ENCODE measurements at regions not wholly inside any gene's neighbourhood (a gene's known extent, or its start where the extent isn't known, plus 50 kb on each side); places are given as distances from the start of the nearest gene placed in this dataset.
"Not testable (repeated sequence)": the region's sequence is repeated elsewhere in the genome, so short reads cannot be mapped to it uniquely, and the experiment has no call there.

GRCh38 chr20:30911832-30912660, 345.4 kb upstream of the DEFB115 start:
- not testable (repeated sequence) for TF ChIP-seq POLR2AphosphoS5, CTCF (IDR thresholded peaks at IDR 0.05)
